Activated naive CD4-positive, alpha-beta T cell treated with Interleukin-2 at 50 U/mL for 16 hours (primary cell): ENCODE measurements at regions not wholly inside any gene's neighbourhood (a gene's known extent, or its start where the extent isn't known, plus 50 kb on each side); places are given as distances from the start of the nearest gene placed in this dataset.

Experiments
- DNase-seq: peaks from one replicate; pipeline ENCODE4 v3.0.0-alpha.2; 2020

- DNase-seq, result no peak
Observed at GRCh38 chr1:30400507-30400906, 322.9 kb downstream of the MATN1 start.

- DNase-seq, result no peak
Observed at GRCh38 chr1:30399026-30399425, 324.4 kb downstream of the MATN1 start.

- DNase-seq, result no peak
Observed at GRCh38 chr1:30397576-30397975, 325.8 kb downstream of the MATN1 start.

GRCh38 chr1:30395631-30396030 is 327.8 kb downstream of the MATN1 start:
- DNase-seq, result no peak

- DNase-seq, result no peak
Observed at GRCh38 chr1:30388386-30388785, 335.0 kb downstream of the MATN1 start.

- no peak for DNase-seq
Observed at GRCh38 chr1:30386156-30386926, 337.0 kb downstream of the MATN1 start.

- no peak for DNase-seq
Observed at GRCh38 chr1:30385246-30385995, 338.0 kb downstream of the MATN1 start.

GRCh38 chr1:30384286-30385245 is 338.8 kb downstream of the MATN1 start:
- DNase-seq, result no peak

GRCh38 chr1:30383221-30383711 is 340.1 kb downstream of the MATN1 start:
- DNase-seq, result no peak

GRCh38 chr1:30382496-30382895 is 340.9 kb downstream of the MATN1 start:
- no peak for DNase-seq

- no peak for DNase-seq
Observed at GRCh38 chr1:30381671-30382365, 341.6 kb downstream of the MATN1 start.

GRCh38 chr1:30381266-30381665 is 342.1 kb downstream of the MATN1 start:
- no peak for DNase-seq

- DNase-seq, result no peak
Observed at GRCh38 chr1:30380625-30380984, 342.8 kb downstream of the MATN1 start.

GRCh38 chr1:30379684-30380624 is 343.4 kb downstream of the MATN1 start:
- DNase-seq, result peak; percentile 14

GRCh38 chr1:30378991-30379581 is 344.3 kb downstream of the MATN1 start:
- no peak for DNase-seq

GRCh38 chr1:30378003-30378596 is 345.3 kb downstream of the MATN1 start:
- no peak for DNase-seq

- no peak for DNase-seq
Observed at GRCh38 chr1:30377230-30378002, 346.0 kb downstream of the MATN1 start.

- DNase-seq, result no peak
Observed at GRCh38 chr1:30376054-30376697, 347.2 kb downstream of the MATN1 start.

- DNase-seq, result no peak
Observed at GRCh38 chr1:30375156-30375555, 348.2 kb downstream of the MATN1 start.
